ENCODE measurements at regions not wholly inside any gene's neighbourhood (a gene's known extent, or its start where the extent isn't known, plus 50 kb on each side); places are given as distances from the start of the nearest gene placed in this dataset.

- no peak overlapping the region for H3K4me3 ChIP-seq
- no peaks in the 10 kb centered on the region for H3K9me3 ChIP-seq (replicated peaks)
- TF ChIP-seq, protein P1, sequence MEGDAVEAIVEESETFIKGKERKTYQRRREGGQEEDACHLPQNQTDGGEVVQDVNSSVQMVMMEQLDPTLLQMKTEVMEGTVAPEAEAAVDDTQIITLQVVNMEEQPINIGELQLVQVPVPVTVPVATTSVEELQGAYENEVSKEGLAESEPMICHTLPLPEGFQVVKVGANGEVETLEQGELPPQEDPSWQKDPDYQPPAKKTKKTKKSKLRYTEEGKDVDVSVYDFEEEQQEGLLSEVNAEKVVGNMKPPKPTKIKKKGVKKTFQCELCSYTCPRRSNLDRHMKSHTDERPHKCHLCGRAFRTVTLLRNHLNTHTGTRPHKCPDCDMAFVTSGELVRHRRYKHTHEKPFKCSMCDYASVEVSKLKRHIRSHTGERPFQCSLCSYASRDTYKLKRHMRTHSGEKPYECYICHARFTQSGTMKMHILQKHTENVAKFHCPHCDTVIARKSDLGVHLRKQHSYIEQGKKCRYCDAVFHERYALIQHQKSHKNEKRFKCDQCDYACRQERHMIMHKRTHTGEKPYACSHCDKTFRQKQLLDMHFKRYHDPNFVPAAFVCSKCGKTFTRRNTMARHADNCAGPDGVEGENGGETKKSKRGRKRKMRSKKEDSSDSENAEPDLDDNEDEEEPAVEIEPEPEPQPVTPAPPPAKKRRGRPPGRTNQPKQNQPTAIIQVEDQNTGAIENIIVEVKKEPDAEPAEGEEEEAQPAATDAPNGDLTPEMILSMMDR (IDR thresholded peaks at IDR 0.05; ENCODE audit: borderline replicate concordance) = no peak
- intact Hi-C loops (cut with micrococcal nuclease) = no loop called here
- H3K27me3 ChIP-seq (ENCODE audit: low read depth) = no peaks in the 10 kb centered on the region
- no peaks in the 10 kb centered on the region for H3K36me3 ChIP-seq
- H3K4me1 ChIP-seq = no peaks in the 10 kb centered on the region
- H3K27ac ChIP-seq (replicated peaks) = no peak overlapping the region
- DNase-seq = no peak
Measured at GRCh38 chr4:59945716-59946115, 1254.4 kb upstream of the ADGRL3 start.

DNA sequence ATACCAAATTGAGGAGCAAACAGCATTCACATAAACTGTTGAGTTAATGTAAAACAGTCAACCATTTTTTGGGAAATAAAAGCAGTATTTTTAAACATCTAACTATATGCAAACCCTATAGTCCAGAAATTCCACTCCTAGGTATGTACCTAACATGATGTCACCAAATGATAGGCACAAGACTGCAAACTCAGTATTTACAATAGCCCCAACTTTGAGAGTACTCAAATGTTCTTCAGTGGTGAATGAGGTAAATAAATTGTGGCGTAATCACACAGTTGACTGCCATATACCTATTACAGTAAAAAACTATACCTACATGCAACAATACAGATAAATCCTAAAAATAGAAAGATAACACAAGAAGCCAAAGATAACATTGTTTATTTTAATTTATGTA lies 1243.8 kb upstream of the ADGRL3 start:
- no peak overlapping the region for H3K27ac ChIP-seq (replicated peaks)
- no peak overlapping the region for H3K4me3 ChIP-seq
- H3K36me3 ChIP-seq = no peaks in the 10 kb centered on the region
- H3K27me3 ChIP-seq (ENCODE audit: low read depth) = no peaks in the 10 kb centered on the region
- H3K9me3 ChIP-seq (replicated peaks) = no peaks in the 10 kb centered on the region
- peaks cover 15% of the 10 kb centered on the region for H3K4me1 ChIP-seq
- TF ChIP-seq, protein P1 (IDR thresholded peaks at IDR 0.05; ENCODE audit: borderline replicate concordance) = no peak
- intact Hi-C loops (cut with micrococcal nuclease) = no loop called here
- DNase-seq = no peak

DNA sequence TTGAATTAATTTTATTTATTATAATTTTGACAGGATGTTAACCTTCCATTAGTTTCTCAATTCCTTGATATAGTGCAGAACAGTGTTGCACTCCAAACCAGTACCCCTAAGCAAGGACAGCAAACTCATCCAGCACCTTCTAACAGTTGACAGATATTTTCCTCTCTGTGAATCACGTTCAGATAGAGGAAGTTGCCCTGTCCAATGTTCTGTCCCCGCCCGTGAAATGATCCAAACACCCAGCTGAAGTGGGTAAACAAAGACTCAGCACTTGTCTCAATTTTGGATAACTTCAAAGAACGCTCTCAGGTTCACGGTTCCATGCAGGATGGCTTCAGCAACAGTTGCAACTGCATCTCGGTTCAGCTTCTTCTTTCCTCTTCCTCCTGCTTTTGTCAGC lies 1240.0 kb upstream of the ADGRL3 start:
- intact Hi-C loops (cut with micrococcal nuclease) = no loop called here

GRCh38 chr4:59966758-59967157 lies 1233.4 kb upstream of the ADGRL3 start:
- TF ChIP-seq, protein P1 (IDR thresholded peaks at IDR 0.05; ENCODE audit: borderline replicate concordance) = no peak
- Histone ChIP-seq H3K4me3 (no peak overlapping the region), H3K27ac (replicated peaks) (no peak overlapping the region), H3K9me3 (replicated peaks) (no peaks in the 10 kb centered on the region), H3K36me3 (no peaks in the 10 kb centered on the region), H3K27me3 (ENCODE audit: low read depth) (no peaks in the 10 kb centered on the region), H3K4me1 (peaks cover 9% of the 10 kb centered on the region)
- intact Hi-C loops (cut with micrococcal nuclease) = no loop called here
- DNase-seq = no peak

More for the DNA sequence above, 1240.0 kb upstream of the ADGRL3 start:
- Histone ChIP-seq H3K27me3 (ENCODE audit: low read depth) (no peaks in the 10 kb centered on the region), H3K27ac (replicated peaks) (no peak overlapping the region), H3K36me3 (no peaks in the 10 kb centered on the region), H3K4me3 (no peak overlapping the region), H3K9me3 (replicated peaks) (no peaks in the 10 kb centered on the region), H3K4me1 (peaks cover 15% of the 10 kb centered on the region)
- TF ChIP-seq, protein P1 (IDR thresholded peaks at IDR 0.05; ENCODE audit: borderline replicate concordance) = no peak
- peak; percentile 24 for DNase-seq

- Histone ChIP-seq H3K27me3 (ENCODE audit: low read depth) (no peaks in the 10 kb centered on the region), H3K36me3 (no peaks in the 10 kb centered on the region), H3K4me3 (no peak overlapping the region), H3K9me3 (replicated peaks) (no peaks in the 10 kb centered on the region), H3K27ac (replicated peaks) (no peak overlapping the region), H3K4me1 (peaks cover 9% of the 10 kb centered on the region)
- intact Hi-C loops (cut with micrococcal nuclease) = no loop called here
- no peak for DNase-seq
- TF ChIP-seq, protein P1 (IDR thresholded peaks at IDR 0.05; ENCODE audit: borderline replicate concordance) = no peak
Measured at GRCh38 chr4:59968796-59969195, 1231.3 kb upstream of the ADGRL3 start.

- TF ChIP-seq, protein P1 (IDR thresholded peaks at IDR 0.05; ENCODE audit: borderline replicate concordance) = no peak
- intact Hi-C loops (cut with micrococcal nuclease) = no loop called here
- H3K27me3 ChIP-seq (ENCODE audit: low read depth) = no peaks in the 10 kb centered on the region
- H3K9me3 ChIP-seq (replicated peaks) = no peaks in the 10 kb centered on the region
- no peak overlapping the region for H3K4me3 ChIP-seq
- H3K36me3 ChIP-seq = no peaks in the 10 kb centered on the region
- DNase-seq = peak; percentile 15
- no peak overlapping the region for H3K27ac ChIP-seq (replicated peaks)
- H3K4me1 ChIP-seq = peaks cover 9% of the 10 kb centered on the region
Measured at GRCh38 chr4:59969909-59970308, 1230.2 kb upstream of the ADGRL3 start.

Measured in left ventricle myocardium inferior (tissue), 1 donor.